ENCODE measurements at regions not wholly inside any gene's neighbourhood (a gene's known extent, or its start where the extent isn't known, plus 50 kb on each side); places are given as distances from the start of the nearest gene placed in this dataset.

- no peak for TF ChIP-seq POLR2A (IDR thresholded peaks at IDR 0.05)
- TF ChIP-seq, protein P1, sequence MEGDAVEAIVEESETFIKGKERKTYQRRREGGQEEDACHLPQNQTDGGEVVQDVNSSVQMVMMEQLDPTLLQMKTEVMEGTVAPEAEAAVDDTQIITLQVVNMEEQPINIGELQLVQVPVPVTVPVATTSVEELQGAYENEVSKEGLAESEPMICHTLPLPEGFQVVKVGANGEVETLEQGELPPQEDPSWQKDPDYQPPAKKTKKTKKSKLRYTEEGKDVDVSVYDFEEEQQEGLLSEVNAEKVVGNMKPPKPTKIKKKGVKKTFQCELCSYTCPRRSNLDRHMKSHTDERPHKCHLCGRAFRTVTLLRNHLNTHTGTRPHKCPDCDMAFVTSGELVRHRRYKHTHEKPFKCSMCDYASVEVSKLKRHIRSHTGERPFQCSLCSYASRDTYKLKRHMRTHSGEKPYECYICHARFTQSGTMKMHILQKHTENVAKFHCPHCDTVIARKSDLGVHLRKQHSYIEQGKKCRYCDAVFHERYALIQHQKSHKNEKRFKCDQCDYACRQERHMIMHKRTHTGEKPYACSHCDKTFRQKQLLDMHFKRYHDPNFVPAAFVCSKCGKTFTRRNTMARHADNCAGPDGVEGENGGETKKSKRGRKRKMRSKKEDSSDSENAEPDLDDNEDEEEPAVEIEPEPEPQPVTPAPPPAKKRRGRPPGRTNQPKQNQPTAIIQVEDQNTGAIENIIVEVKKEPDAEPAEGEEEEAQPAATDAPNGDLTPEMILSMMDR (IDR thresholded peaks at IDR 0.05), result no peak
These were observed 161.9 kb downstream of the ZBTB18 start for GRCh38 chr1:244212797-244213475.

All from vagina (tissue), 2 donors.